GM23338 (cell line): ENCODE measurements at regions not wholly inside any gene's neighbourhood (a gene's known extent, or its start where the extent isn't known, plus 50 kb on each side); places are given as distances from the start of the nearest gene placed in this dataset.

Source experiments
- ATAC-seq: fragments of 200-7000 bp; cut with Tn5 transposase; 3 replicates; pipeline ENCODE4 v1.9.1; 2020
- DNase-seq: peaks from one replicate; pipeline ENCODE4 v3.0.0-alpha.2; 2015; ENCODE audit warnings: low spot score
- H2AFZ ChIP-seq: fragments of 200-600 bp; sonication (generic); 2 replicates; pipeline ENCODE4 v1.8.0; 2016; ENCODE audit warnings: antibody characterized with exemption, mild to moderate bottlenecking, moderate library complexity
- H3F3A ChIP-seq: fragments of 200-600 bp; sonication (generic); replicated peaks from 2 replicates; pipeline ENCODE4 v1.8.0; 2017; ENCODE audit warnings: antibody characterized with exemption, mixed run types, low read depth
- H3K27ac ChIP-seq: fragments of 200-600 bp; sonication (generic); 2 replicates; pipeline ENCODE4 v1.6.1; 2016; ENCODE audit warnings: low read depth
- H3K27me3 ChIP-seq: fragments of 200-600 bp; sonication (generic); 2 replicates; pipeline ENCODE4 v1.8.0; 2016; ENCODE audit warnings: mild to moderate bottlenecking, mixed run types, moderate library complexity; ENCODE audit not compliant: insufficient read depth
- H3K36me3 ChIP-seq: fragments of 200-600 bp; sonication (generic); 2 replicates; pipeline ENCODE4 v1.8.0; 2016; ENCODE audit warnings: mild to moderate bottlenecking; ENCODE audit not compliant: insufficient read depth
- H3K4me1 ChIP-seq: fragments of 200-600 bp; sonication (generic); 2 replicates; pipeline ENCODE4 v1.8.0; 2016; ENCODE audit warnings: mild to moderate bottlenecking, moderate library complexity; ENCODE audit not compliant: insufficient read depth
- H3K4me2 ChIP-seq: fragments of 200-600 bp; sonication (generic); 2 replicates; pipeline ENCODE4 v1.7.1; 2017; ENCODE audit warnings: mixed run types
- H3K4me3 ChIP-seq: fragments of 200-600 bp; sonication (generic); 2 replicates; pipeline ENCODE4 v1.6.1; 2016; ENCODE audit warnings: mixed run types
- H3K79me2 ChIP-seq: fragments of 200-600 bp; sonication (generic); replicated peaks from 2 replicates; pipeline ENCODE4 v1.8.0; 2017; ENCODE audit warnings: mild to moderate bottlenecking; ENCODE audit not compliant: insufficient read depth
- H3K9me2 ChIP-seq: fragments of 200-600 bp; sonication (generic); 2 replicates; pipeline ENCODE4 v1.8.0; 2017; ENCODE audit not compliant: insufficient read depth
- H4K20me1 ChIP-seq: fragments of 200-600 bp; sonication (generic); replicated peaks from 2 replicates; pipeline ENCODE4 v1.8.0; 2017; ENCODE audit warnings: mild to moderate bottlenecking; ENCODE audit not compliant: insufficient read depth
- H3K27ac Mint-ChIP-seq: 2 replicates; pipeline ENCODE4 v1.8.0; 2020; ENCODE audit warnings: inconsistent platforms, mild to moderate bottlenecking, moderate library complexity, mixed read lengths
- H3K27me3 Mint-ChIP-seq: 3 replicates; pipeline ENCODE4 v1.8.0; 2022; ENCODE audit warnings: low read depth, mild to moderate bottlenecking, moderate library complexity, mixed read lengths, inconsistent platforms; ENCODE audit not compliant: insufficient read depth, poor library complexity
- H3K36me3 Mint-ChIP-seq: 3 replicates; pipeline ENCODE4 v1.8.0; 2021; ENCODE audit warnings: low read depth, mild to moderate bottlenecking, inconsistent platforms, moderate library complexity, mixed read lengths
- H3K4me1 Mint-ChIP-seq: 3 replicates; pipeline ENCODE4 v1.8.0; 2020; ENCODE audit warnings: mild to moderate bottlenecking, inconsistent platforms, mixed read lengths
- H3K4me3 Mint-ChIP-seq: 3 replicates; pipeline ENCODE4 v1.8.0; 2021; ENCODE audit warnings: moderate library complexity, mild to moderate bottlenecking, inconsistent platforms, mixed read lengths
- H3K9me3 Mint-ChIP-seq: 3 replicates; pipeline ENCODE4 v1.8.0; 2020; ENCODE audit warnings: moderate library complexity, mild to moderate bottlenecking, inconsistent platforms, mixed read lengths
- CREB1 ChIP-seq: fragments of 250-450 bp; sonication (Bioruptor Pico); IDR thresholded peaks from 2 replicates; pipeline ENCODE4 v1.5.0; 2020; ENCODE audit warnings: low read depth, mild to moderate bottlenecking, moderate library complexity
- CTCF ChIP-seq, 2 experiments: fragments of 200-600 bp in 1 of 2; sonication (generic) in 1 of 2; conservative IDR thresholded peaks; 2 replicates each; pipeline versions ENCODE4 v1.5.1 to v1.6.1; 2016 to 2017; ENCODE audit warnings: antibody characterized with exemption in 2 of 2, low read depth in 2 of 2, mild to moderate bottlenecking in 2 of 2, moderate library complexity in 1 of 2
- EZH2 ChIP-seq: fragments of 200-600 bp; sonication (generic); IDR thresholded peaks from one replicate; pipeline ENCODE4 v1.8.0; 2017; ENCODE audit warnings: antibody characterized with exemption, mild to moderate bottlenecking, low read depth; ENCODE audit not compliant: unreplicated experiment
- JUNB ChIP-seq: IDR thresholded peaks from one replicate; pipeline ENCODE4 v1.6.1; 2016; ENCODE audit warnings: antibody characterized with exemption; ENCODE audit not compliant: unreplicated experiment
- NANOG ChIP-seq: IDR thresholded peaks from 2 replicates; pipeline ENCODE4 v1.6.1; 2016; ENCODE audit warnings: antibody characterized with exemption, borderline replicate concordance
- POLR2AphosphoS5 ChIP-seq: IDR thresholded peaks from 2 replicates; pipeline ENCODE4 v1.6.1; 2016; ENCODE audit warnings: antibody characterized with exemption, low read depth
- REST ChIP-seq: IDR thresholded peaks from one replicate; pipeline ENCODE4 v1.6.1; 2018; ENCODE audit warnings: antibody characterized with exemption; ENCODE audit not compliant: unreplicated experiment
- STAT1 ChIP-seq: IDR thresholded peaks from one replicate; pipeline ENCODE4 v1.6.1; 2016; ENCODE audit warnings: antibody characterized with exemption; ENCODE audit not compliant: unreplicated experiment
- ZNF331 ChIP-seq: fragments of 250-450 bp; sonication (Bioruptor Pico); IDR thresholded peaks from 2 replicates; pipeline ENCODE4 v1.5.0; 2020; ENCODE audit warnings: low read depth, mild to moderate bottlenecking, moderate library complexity
- ZNF462 ChIP-seq: fragments of 250-450 bp; sonication (Bioruptor Pico); IDR thresholded peaks from 2 replicates; pipeline ENCODE4 v1.5.0; 2020; ENCODE audit warnings: mild to moderate bottlenecking, moderate library complexity
- TF ChIP-seq, protein P1 (sequence below): IDR thresholded peaks from 2 replicates; pipeline ENCODE4 v1.6.1; 2016; ENCODE audit warnings: antibody characterized with exemption

DNA sequence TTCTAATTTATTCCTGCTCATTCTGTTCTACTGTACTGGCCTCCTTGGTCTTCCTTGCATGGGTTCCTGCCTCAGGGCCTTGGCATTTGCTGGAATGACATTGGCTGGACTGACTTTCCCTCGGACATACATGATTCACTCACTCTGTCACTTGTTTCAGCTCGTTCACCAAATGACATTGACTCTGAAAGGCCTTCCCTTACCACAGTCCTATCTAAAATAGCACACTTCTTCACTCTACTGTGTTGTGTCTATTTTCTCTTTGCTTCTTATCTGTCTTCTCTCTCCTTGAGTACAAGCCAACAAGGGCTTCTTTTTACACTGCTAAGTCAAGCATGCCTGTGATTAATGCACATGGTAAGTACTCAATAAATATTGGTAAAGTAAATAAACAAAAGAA, 65.6 kb downstream of the SCG2 start (continued):
- TF ChIP-seq ZNF462 (CRISPR knock-in tag) (no peak), STAT1 (no peak), ZNF331 (CRISPR knock-in tag) (no peak), CTCF (conservative IDR thresholded peaks at IDR 0.05; ENCODE audit: low read depth in 2 of 2) (no peak), POLR2AphosphoS5 (no peak)
- TF ChIP-seq, protein P1, sequence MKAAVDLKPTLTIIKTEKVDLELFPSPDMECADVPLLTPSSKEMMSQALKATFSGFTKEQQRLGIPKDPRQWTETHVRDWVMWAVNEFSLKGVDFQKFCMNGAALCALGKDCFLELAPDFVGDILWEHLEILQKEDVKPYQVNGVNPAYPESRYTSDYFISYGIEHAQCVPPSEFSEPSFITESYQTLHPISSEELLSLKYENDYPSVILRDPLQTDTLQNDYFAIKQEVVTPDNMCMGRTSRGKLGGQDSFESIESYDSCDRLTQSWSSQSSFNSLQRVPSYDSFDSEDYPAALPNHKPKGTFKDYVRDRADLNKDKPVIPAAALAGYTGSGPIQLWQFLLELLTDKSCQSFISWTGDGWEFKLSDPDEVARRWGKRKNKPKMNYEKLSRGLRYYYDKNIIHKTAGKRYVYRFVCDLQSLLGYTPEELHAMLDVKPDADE, result no peak

- Mint-ChIP-seq H3K4me1 (peaks cover 17% of the 10 kb centered on the region), H3K4me3 (no peak overlapping the region), H3K27ac (no peak overlapping the region), H3K9me3 (no peaks in the 10 kb centered on the region), H3K36me3 (no peaks in the 10 kb centered on the region), H3K27me3 (no peaks in the 10 kb centered on the region)
- Histone ChIP-seq H3K4me1 (peaks cover 19% of the 10 kb centered on the region), H3K9me2 (no peaks in the 10 kb centered on the region; the same call in 1 of the 2 replicates), H3K27ac (no peak overlapping the region), H4K20me1 (no peaks in the 10 kb centered on the region), H2AFZ (no peak overlapping the region; the same call in 1 of the 2 replicates), H3K4me2 (no peak overlapping the region), H3K36me3 (no peaks in the 10 kb centered on the region), H3K79me2 (no peaks in the 10 kb centered on the region), H3K4me3 (no peak overlapping the region), H3F3A (no peaks in the 10 kb centered on the region), H3K27me3 (no peaks in the 10 kb centered on the region)
- DNase-seq, result no peak
- ATAC-seq, result no peak
- TF ChIP-seq EZH2 (no peak), NANOG (no peak), CREB1 (CRISPR knock-in tag) (no peak), REST (no peak), CTCF (conservative IDR thresholded peaks at IDR 0.05; ENCODE audit: low read depth in 2 of 2) (no peak), JUNB (no peak)
Observed at GRCh38 chr2:223537115-223537514, 65.0 kb downstream of the SCG2 start.
